Skin epidermis (tissue), 12 donors: ENCODE measurements at regions not wholly inside any gene's neighbourhood (a gene's known extent, or its start where the extent isn't known, plus 50 kb on each side); places are given as distances from the start of the nearest gene placed in this dataset.
"Not testable (repeated sequence)": the region's sequence is repeated elsewhere in the genome, so short reads cannot be mapped to it uniquely, and the experiment has no call there.

Experiments used
- H3K27ac ChIP-seq, 21 experiments: fragments of 200-600 bp; sonication (generic) in 11 of 21; one replicate each; pipeline ENCODE4 v1.5.0; 2020; ENCODE audit warnings: mild to moderate bottlenecking in 3 of 21, inconsistent platforms in 2 of 21, moderate library complexity in 2 of 21
- H3K4me3 ChIP-seq, 7 experiments: fragments of 200-600 bp; sonication (generic) in 2 of 7; one replicate each; pipeline ENCODE4 v1.5.0; 2020; ENCODE audit warnings: inconsistent platforms in 2 of 7, mild to moderate bottlenecking in 2 of 7, moderate library complexity in 1 of 7

DNA sequence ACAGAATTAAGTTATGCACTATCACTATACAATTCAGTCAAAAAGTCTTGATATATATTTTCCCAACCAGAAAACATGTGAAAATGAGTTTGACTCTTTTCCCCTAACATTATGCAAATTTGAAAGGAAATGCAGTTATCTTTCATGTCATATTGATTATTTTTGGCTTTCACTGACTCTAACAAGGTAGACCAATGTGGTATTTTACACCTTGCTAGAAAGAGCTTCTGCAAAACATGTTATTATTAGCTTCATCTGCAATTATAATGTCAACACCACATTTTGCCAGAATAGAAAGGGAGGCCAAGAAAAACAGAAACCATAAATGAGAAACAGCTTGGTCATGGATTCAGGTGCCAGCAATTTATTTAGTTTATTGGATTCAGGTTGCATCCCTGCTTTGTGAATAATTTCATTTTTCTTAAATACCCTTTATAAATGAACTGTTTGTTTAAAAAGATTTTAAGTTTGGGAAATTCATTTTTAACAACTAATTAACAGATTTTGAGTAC, 226.1 kb upstream of the GJE1 start:
- no peak overlapping the region for H3K27ac ChIP-seq
- H3K4me3 ChIP-seq = no peak overlapping the region

DNA sequence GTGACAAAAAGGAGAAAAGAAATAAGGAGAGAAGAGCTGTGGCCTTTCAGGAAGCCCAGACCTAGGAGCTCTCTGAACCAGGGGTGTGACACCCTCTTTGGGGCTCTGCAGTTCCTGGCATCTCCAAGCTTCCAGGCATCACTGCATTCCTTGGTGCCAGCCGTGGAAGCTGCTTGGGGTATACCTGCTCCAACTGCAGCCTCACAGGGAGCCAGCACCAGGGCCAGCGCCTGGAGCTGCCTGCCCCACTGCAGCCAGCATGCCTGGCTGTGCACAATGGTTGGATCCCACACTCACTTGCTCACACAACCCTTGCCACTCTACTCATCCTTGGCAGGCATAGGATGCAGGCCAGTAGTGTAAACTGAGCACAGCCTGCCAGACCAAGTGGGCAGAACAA, 242.1 kb upstream of the GJE1 start:
- H3K4me3 ChIP-seq = no peak overlapping the region
- no peak overlapping the region for H3K27ac ChIP-seq

- Histone ChIP-seq H3K27ac (no peak overlapping the region), H3K4me3 (no peak overlapping the region)
Measured at GRCh38 chr6:141884850-141885249, 247.9 kb upstream of the GJE1 start.

GRCh38 chr6:141878686-141879085, 254.0 kb upstream of the GJE1 start:
- Histone ChIP-seq H3K4me3 (no peak overlapping the region), H3K27ac (no peak overlapping the region)

DNA sequence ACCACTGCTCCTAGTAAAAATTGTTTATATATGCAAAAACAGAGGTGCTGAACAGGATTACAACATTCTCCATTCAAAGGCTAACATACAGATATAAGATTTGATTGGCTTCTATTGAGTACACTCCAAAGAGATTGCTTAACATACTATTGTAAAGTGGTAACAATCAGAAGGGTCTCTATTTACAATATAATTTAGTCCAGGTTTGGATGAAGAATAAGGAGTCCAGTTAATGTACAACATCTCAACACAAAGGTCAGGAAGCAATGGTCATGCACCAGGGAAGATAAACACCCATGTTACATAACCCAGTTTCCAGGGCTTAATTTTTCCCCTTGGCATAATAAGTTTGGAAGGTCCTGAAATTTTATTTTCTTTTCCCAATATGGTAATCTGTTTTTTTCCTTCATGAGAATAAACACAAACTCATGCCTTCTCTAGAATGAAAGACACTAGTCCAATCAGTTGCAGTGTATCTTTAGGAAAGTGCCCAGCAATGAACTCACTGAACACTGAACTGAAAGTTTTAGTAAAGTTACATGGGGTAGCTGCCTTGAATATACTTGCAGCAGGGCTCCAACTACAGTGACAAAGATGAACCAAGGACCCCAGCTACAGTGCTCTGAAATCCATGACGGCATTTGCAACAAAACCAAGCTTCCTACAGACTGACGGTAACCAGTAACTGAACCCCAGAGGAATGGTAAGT, 255.3 kb upstream of the GJE1 start:
- H3K4me3 ChIP-seq = no peak overlapping the region
- no peak overlapping the region for H3K27ac ChIP-seq

- Histone ChIP-seq H3K27ac (no peak overlapping the region), H3K4me3 (no peak overlapping the region)
Measured at GRCh38 chr6:141874930-141875602, 257.7 kb upstream of the GJE1 start.

GRCh38 chr6:141869509-141869908, 263.2 kb upstream of the GJE1 start:
- not testable (repeated sequence) for H3K27ac ChIP-seq, H3K4me3 ChIP-seq

- Histone ChIP-seq H3K27ac (no peak overlapping the region), H3K4me3 (no peak overlapping the region)
Measured at GRCh38 chr6:141867767-141868166, 265.0 kb upstream of the GJE1 start.

DNA sequence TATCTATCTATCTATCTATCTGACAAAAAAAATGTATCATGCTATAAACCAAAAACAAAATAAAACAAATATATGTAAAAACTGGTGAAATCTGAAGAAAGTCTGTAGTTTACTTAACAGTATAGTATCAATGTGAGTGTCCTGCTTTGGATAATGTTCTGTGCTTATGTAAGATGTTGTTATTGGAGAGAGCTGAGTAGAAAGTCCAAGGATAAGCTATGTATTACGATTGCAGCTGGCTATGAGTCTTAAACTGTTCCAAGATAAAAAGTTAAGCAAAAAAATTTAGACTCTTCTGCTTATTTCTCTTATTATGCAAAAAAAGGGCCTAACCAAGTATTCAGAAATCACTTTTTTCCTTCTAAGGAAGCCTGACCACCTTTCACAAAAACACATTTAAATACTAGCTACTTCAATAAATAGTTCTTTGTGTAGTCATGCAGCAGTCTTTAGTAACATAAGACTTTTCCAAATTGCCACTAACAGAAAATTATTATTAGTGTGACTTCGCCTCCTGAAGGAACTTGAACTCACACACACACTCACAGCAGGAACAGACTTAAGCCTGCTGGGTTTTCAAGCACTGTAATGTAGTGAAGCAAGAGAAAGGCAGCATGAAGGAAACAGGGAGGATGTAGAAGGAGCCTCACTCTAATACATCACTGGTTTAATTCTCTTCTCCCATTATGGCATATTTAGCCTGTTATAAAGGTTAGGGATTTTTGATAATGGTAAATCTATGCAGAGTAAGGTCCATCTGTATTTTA, 265.8 kb upstream of the GJE1 start:
- Histone ChIP-seq H3K4me3 (no peak overlapping the region), H3K27ac (no peak overlapping the region)

DNA sequence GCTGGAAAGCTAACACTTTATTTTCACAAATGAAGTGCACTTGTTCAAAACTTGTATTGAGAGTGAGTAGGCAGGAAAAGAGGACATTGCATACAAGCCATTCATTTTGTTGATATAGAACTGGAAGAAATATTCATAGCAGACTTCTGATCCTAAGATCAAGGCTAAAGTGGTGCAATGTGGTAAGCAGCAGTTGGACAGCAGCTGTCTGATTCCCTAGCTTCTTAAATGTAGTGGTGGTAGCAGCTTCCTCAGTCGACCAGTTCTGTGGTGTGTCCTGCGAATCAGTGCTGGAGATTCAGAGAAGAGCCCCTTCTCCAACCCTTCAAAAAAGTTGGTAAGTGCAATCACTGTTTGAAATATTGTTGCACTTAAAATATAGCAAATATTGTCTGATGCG, 281.7 kb upstream of the GJE1 start:
- Histone ChIP-seq H3K4me3 (no peak overlapping the region), H3K27ac (no peak overlapping the region)

GRCh38 chr6:141848029-141848890, 284.5 kb upstream of the GJE1 start:
- H3K4me3 ChIP-seq = no peak overlapping the region
- peak overlapping the region in 5 of 21 experiments; percentile 2 to 84 (median 40) for H3K27ac ChIP-seq

- peak overlapping the region in 4 of 21 experiments; percentile 2 to 84 (median 24) for H3K27ac ChIP-seq
- H3K4me3 ChIP-seq = no peak overlapping the region
Measured at GRCh38 chr6:141846639-141847038, 286.1 kb upstream of the GJE1 start.

DNA sequence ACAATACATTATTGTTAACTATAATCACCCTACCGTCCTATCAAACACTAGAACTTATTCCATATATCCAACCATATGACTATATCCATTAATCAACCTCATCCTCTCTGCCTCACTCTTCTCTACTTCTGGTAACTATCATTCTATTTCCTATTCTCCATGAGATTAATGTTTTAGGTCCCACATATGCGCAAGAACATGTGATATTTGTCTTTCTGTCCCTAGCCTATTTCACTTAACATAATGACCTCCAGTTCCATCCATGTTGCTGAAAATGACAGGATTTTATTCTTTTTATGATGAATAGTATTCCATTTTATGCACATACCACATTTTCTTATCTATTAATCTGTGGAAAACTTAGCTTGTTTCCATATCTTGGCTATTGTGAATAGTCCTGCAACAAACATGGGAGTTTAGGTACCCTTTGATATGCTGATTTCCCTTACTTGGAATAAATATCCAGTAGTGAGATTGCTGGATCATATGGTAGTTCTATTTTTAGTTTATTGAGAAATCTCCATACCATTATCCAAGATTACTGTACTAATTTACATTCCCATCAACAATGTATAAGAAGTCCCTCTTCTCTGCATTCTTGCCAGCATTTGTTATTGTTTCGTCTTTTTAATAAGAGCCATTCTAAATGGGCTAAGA, 289.4 kb upstream of the GJE1 start:
- H3K4me3 ChIP-seq = no peak overlapping the region
- no peak overlapping the region for H3K27ac ChIP-seq

DNA sequence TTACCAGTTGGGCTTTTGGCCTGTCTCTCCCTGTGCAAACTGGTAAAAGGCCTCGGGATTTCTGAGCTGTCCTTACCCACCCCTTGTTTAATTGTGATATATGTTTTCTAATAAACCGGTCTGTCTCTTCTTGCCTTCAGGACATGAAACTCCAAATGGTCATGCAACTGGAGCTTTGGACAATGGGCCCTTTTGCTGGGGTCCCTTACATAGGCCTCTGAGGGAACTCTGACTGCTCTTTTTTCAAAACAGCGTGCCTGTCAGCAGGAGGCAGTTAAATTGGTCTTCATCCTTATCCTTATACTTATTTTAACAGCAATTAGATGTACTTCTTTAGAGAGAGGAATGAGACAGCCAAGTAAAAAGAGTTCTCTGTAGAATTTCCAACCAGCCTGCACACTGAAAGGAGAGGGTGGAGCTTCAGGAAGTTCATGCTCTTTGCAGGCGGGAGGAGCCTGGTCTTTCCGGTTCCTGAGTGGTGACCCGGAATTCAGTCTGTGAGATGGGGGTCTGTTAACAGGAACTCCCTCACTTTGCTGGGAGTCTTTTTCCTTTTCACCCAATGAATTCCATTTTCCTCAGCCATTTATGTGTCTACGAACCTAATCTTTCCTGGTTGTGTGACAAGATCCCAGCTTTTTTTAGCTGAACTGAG, 299.6 kb upstream of the GJE1 start:
- no peak overlapping the region for H3K4me3 ChIP-seq
- H3K27ac ChIP-seq = no peak overlapping the region

GRCh38 chr6:141830530-141830929, 302.2 kb upstream of the GJE1 start:
- Histone ChIP-seq H3K27ac (no peak overlapping the region), H3K4me3 (no peak overlapping the region)

DNA sequence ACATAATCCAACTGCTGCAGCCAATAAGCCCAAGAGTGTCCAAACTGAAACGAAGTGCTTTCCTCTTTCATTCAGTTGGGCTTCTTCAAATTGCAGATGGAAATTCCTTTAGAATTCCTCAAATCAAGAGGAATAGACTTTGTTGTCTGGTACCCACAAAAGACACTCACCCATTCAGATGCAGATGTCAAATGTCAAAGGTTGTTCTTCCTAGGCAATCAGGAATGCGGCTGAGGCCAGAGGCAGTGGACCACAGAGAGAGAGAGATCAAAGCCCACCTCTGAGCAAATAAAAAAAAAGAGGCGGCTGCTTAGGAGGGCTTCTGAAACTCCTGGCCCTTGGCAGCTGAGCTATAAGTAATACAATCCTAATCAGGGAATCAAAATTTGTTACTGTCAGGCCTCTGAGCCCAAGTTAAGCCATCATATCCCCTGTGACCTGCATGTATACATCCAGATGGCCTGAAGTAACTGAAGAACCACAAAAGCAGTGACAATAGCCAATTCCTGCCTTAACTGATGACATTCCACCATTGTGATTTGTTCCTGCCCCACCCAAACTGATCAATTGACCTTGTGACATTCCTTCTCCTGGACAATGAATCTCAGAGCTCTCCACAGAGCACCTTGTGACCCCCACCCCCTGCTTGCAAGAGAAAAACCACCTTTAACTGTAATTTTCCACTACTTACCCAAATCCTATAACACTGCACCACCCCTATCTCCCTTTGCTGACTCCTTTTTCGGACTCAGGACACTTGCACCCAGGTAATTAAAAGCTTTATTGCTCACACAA, 303.0 kb upstream of the GJE1 start:
- no peak overlapping the region for H3K4me3 ChIP-seq
- H3K27ac ChIP-seq = no peak overlapping the region

GRCh38 chr6:141824350-141824749, 308.4 kb upstream of the GJE1 start:
- H3K27ac ChIP-seq = no peak overlapping the region
- H3K4me3 ChIP-seq = no peak overlapping the region

- H3K27ac ChIP-seq = peak overlapping the region in 2 of 21 experiments; percentile 3 to 10
- H3K4me3 ChIP-seq = peak overlapping the region in 1 of 7 experiments; percentile 28
Measured at GRCh38 chr6:141815039-141815438, 317.7 kb upstream of the GJE1 start.
